GM12872 (cell line): ENCODE measurements at regions not wholly inside any gene's neighbourhood (a gene's known extent, or its start where the extent isn't known, plus 50 kb on each side); places are given as distances from the start of the nearest gene placed in this dataset.

Experiments used
- TF ChIP-seq, protein P1 (sequence below): IDR thresholded peaks from 3 replicates; pipeline ENCODE4 v1.5.1; 2011; ENCODE audit warnings: low read depth, mild to moderate bottlenecking, low read length, moderate library complexity; ENCODE audit not compliant: insufficient read depth

DNA sequence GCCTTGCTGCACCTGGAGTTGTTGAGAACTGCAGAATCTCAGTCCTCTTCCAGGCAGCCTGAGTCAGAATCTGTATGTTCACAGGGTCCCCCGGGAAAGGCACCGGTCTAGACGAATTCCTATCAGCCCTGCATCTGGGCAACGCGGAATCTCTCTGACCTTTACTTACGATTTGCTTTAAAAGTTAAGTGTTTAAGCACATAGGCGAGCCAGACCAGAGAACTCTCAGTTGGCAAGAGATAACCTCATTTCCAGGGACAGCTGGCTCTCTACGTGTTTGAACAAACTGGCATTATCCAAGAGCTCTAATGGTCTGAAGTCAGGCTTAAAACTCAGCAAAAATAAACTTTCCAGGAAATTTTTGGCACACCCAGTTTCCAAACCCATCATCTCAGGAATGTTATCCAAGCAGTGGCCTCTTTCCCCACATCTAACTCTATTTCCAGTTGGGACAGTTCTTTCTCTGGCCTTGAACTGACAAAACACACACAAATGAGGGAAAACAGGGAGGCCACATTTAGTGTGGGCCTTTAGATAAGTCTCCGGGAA is 53.4 kb downstream of the HES1 start:
- TF ChIP-seq, protein P1, sequence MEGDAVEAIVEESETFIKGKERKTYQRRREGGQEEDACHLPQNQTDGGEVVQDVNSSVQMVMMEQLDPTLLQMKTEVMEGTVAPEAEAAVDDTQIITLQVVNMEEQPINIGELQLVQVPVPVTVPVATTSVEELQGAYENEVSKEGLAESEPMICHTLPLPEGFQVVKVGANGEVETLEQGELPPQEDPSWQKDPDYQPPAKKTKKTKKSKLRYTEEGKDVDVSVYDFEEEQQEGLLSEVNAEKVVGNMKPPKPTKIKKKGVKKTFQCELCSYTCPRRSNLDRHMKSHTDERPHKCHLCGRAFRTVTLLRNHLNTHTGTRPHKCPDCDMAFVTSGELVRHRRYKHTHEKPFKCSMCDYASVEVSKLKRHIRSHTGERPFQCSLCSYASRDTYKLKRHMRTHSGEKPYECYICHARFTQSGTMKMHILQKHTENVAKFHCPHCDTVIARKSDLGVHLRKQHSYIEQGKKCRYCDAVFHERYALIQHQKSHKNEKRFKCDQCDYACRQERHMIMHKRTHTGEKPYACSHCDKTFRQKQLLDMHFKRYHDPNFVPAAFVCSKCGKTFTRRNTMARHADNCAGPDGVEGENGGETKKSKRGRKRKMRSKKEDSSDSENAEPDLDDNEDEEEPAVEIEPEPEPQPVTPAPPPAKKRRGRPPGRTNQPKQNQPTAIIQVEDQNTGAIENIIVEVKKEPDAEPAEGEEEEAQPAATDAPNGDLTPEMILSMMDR = no peak

DNA sequence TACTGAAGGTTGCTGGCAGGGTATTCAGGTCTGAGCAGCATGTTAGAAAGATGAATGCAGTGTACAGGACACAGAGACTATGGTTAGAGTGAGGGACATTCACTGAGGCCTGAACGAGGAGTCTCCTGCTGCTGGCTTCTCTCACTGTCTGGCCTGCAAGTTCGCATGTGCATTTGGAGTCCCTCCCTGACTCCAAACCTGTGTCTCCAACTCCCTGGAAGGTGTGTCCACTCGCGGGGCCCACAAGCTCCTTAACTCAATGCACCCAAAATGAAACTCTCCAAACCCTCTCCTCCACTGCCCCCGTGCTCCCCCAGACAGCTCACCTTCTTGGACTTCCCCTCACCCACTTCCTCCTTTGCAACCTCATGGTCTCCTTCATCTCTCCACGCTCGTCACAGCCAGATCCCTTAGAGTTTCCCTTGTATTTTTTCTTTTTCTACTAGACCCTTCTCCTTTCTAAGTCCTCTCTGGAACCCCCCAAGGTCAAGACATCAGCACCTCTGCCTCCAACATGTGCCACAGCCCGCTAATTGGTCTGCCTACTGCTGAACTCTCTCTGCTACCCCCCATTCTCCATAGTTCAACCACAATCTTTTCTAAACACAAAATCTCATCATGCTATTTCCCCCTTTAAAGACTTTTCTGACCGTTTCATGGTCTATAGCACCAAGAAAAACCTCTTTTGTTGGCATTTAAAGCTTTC is 58.3 kb downstream of the HES1 start:
- TF ChIP-seq, protein P1 = no peak

DNA sequence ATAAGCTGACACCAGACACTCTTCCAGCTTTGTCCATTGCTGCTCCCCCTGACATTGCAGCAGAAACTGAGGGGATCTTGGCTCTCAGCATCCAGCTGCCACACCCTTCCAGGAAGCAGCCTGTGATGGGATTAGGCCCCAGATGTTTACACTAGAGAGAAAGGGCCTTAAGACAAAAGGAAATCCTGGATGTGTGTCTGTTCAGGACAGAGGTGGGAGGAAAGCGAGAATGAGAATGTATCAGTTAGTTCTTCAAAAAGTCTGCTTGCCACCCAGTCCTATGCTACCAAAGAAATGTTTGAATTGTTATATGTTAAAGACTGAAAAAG is 58.8 kb downstream of the HES1 start:
- TF ChIP-seq, protein P1 = no peak

DNA sequence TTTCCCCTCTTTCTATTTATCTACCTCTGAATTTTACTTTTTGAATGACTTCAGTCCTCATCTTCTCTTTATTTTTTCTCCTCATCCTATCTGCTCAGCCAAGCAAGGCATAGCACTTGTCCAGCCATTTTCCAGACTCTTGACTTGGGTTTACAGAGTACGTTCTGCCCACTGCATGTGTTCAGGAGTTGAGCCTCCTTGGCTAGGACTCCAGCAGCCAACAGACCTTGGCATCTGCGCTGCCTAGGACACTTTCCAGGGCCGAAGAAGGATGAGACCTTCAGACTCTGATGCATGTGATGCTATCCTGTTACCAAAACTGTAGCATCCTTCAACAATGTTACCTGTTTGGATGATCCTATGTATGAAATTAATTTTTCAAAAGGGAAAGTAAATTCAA is 59.7 kb downstream of the HES1 start:
- TF ChIP-seq, protein P1 = no peak

DNA sequence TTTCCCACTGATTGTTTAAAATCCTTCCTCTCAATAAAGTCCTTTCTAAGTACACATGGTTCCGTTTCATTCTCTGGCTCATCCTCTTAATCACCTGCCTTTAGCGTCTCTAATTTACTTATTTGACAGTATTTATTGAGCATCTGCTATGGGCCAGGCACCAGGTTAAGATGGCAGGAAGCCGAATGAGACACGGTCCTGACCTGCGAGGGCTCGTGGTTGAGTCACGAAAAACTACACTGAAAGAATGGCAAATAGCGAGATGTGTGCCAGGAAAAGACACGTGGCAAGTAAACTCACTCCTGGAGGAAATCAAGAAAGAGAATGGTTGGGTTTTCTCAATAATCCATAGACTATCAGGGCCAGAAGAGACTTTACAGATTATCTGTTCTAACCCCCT is 60.9 kb downstream of the HES1 start:
- TF ChIP-seq, protein P1 = no peak

DNA sequence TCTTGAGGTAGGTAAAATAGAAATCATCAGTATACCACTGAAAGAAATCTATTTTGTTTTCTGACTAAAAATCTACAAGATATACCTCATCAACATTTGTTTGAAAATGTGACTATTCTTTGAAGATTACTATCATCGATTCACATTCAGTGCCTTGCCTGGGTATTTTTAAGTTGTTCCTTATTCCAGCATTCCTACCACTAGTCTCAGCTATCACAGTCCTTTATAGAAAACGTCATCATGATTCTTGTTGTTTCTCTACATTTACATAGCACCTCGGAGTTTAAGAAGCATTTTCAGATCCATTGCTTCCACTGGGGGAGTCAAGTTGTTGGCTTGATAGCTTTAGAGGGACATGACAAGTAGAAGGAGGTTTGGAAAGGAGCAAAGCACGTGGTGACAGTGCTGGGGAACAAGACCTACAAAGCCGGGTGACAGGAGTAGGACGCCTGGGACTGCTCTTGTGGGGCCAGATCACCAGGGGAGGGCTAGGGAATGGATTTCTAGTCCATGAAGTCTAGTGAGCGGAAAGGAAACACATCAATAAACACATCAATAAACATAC is 61.5 kb downstream of the HES1 start:
- TF ChIP-seq, protein P1 = no peak

DNA sequence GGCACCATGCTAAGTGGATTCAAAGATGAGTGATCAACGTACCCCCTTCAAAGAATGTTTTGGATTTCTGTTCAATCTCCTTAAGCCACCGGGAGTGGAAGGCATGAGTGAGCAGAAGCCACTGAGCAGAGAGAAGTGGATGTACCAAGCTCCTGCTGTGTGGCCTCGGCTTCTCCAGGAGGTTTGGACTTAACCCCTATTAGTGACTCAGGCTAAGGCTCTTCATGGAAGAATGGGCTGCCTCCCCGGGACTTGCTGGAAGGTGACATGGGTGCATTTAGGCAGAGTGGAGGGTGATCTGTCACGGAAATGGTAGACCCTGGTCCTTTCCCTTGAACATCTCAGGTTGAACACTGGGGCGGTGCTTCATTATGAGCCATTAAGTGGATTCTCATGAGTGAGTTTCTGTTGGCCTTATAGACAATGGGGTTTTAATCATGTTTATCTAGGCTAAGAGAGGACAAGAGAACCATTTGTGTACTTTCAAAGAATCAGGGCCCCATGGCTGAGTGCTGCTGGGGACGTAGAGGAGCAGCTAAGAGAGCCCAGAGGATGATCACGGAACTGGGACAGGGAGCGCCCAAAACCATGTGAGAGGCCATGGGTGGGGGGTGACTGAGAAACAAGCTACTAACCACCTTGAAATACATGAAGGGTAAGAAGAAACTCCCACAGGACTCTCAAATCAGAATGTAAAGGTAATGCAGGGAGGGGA is 62.2 kb downstream of the HES1 start:
- TF ChIP-seq, protein P1 = no peak
